Keratinocyte (primary cell): ENCODE measurements at regions not wholly inside any gene's neighbourhood (a gene's known extent, or its start where the extent isn't known, plus 50 kb on each side); places are given as distances from the start of the nearest gene placed in this dataset.

ENCODE experiments used
- CTCF ChIP-seq, 3 experiments: IDR thresholded peaks in 1 of 3; conservative IDR thresholded peaks in 1 of 3; optimal IDR thresholded peaks in 1 of 3; 2 replicates in 2 of 3; 3 replicates in 1 of 3; pipeline versions ENCODE3 to v1.5.1; 2011; ENCODE audit warnings: low read length in 3 of 3, mild to moderate bottlenecking in 3 of 3, moderate library complexity in 2 of 3, control low read depth in 1 of 3, inconsistent platforms in 1 of 3; ENCODE audit not compliant: insufficient read depth in 2 of 3; ENCODE audit errors: extremely low read depth in 1 of 3
- EZH2 ChIP-seq: IDR thresholded peaks from one replicate; pipeline ENCODE4 v1.6.1; 2012; ENCODE audit warnings: inconsistent platforms, mild to moderate bottlenecking, low read length, moderate library complexity

GRCh38 chr6:145009711-145010110, 724.6 kb downstream of the UTRN start:
- no peak for TF ChIP-seq CTCF (optimal IDR thresholded peaks at IDR 0.05 in 1 of 3, IDR thresholded peaks at IDR 0.05 in 1 of 3, conservative IDR thresholded peaks at IDR 0.05 in 1 of 3; ENCODE audit: extremely low read depth in 1 of 3, insufficient read depth in 2 of 3, low read length in 3 of 3)
- no peak for TF ChIP-seq EZH2
